Panc1 (cell line): ENCODE measurements at regions not wholly inside any gene's neighbourhood (a gene's known extent, or its start where the extent isn't known, plus 50 kb on each side); places are given as distances from the start of the nearest gene placed in this dataset.

Source experiments
- CTCF ChIP-seq: fragments of 450-650 bp; IDR thresholded peaks from 2 replicates; pipeline ENCODE4 v1.5.1; 2017; ENCODE audit warnings: mild to moderate bottlenecking
- POLR2AphosphoS5 ChIP-seq: IDR thresholded peaks from 2 replicates; pipeline ENCODE4 v1.6.1; 2012; ENCODE audit warnings: mild to moderate bottlenecking, low read depth, low read length, moderate library complexity
- REST ChIP-seq, 2 experiments: IDR thresholded peaks; 2 replicates each; pipeline ENCODE4 v1.6.1; 2011 to 2012; ENCODE audit warnings: low read depth in 2 of 2, control low read depth in 1 of 2, low read length in 1 of 2, mild to moderate bottlenecking in 1 of 2, moderate library complexity in 1 of 2; ENCODE audit not compliant: insufficient read depth in 1 of 2
- SIN3A ChIP-seq: IDR thresholded peaks from 2 replicates; pipeline ENCODE4 v1.6.1; 2012; ENCODE audit warnings: low read depth, mild to moderate bottlenecking, low read length, moderate library complexity, borderline replicate concordance; ENCODE audit not compliant: insufficient read depth

- TF ChIP-seq POLR2AphosphoS5: no peak
- TF ChIP-seq REST (IDR thresholded peaks at IDR 0.05; ENCODE audit: insufficient read depth in 1 of 2, low read depth in 2 of 2, low read length in 1 of 2): no peak
- no peak for TF ChIP-seq CTCF
- TF ChIP-seq SIN3A: no peak
These were observed 413.2 kb downstream of the MZT1 start for GRCh38 chr13:72314210-72314609.
